ENCODE measurements at regions not wholly inside any gene's neighbourhood (a gene's known extent, or its start where the extent isn't known, plus 50 kb on each side); places are given as distances from the start of the nearest gene placed in this dataset.

GRCh38 chr9:107587191-107587963 is 97.8 kb upstream of the KLF4 start:
- TF ChIP-seq, protein P1, sequence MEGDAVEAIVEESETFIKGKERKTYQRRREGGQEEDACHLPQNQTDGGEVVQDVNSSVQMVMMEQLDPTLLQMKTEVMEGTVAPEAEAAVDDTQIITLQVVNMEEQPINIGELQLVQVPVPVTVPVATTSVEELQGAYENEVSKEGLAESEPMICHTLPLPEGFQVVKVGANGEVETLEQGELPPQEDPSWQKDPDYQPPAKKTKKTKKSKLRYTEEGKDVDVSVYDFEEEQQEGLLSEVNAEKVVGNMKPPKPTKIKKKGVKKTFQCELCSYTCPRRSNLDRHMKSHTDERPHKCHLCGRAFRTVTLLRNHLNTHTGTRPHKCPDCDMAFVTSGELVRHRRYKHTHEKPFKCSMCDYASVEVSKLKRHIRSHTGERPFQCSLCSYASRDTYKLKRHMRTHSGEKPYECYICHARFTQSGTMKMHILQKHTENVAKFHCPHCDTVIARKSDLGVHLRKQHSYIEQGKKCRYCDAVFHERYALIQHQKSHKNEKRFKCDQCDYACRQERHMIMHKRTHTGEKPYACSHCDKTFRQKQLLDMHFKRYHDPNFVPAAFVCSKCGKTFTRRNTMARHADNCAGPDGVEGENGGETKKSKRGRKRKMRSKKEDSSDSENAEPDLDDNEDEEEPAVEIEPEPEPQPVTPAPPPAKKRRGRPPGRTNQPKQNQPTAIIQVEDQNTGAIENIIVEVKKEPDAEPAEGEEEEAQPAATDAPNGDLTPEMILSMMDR (IDR thresholded peaks at IDR 0.05; ENCODE audit: low read depth, low read length) = no peak
- TF ChIP-seq EZH2phosphoT487 (IDR thresholded peaks at IDR 0.05; ENCODE audit: low read depth) = no peak
